ENCODE measurements at regions not wholly inside any gene's neighbourhood (a gene's known extent, or its start where the extent isn't known, plus 50 kb on each side); places are given as distances from the start of the nearest gene placed in this dataset.

DNA sequence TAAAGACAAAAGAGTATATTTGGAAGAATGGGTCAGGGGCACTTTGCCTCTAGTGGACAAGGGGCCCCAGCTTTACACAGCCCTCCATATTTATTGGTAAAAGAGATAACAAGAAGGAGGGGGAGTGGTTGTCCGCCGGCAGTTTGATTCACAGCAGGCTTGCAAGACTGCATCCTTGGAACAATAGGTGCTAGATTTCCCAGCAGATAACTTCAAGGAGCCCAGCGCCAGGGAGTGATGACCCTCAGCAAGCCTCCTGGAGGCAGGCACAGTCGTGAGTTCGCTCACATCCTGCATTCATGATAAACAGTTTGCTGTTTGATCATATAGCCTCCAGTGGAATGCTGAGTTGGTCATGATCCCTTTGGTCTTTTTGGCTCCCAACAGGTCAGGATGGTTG is 67.8 kb upstream of the INCENP start:
- Histone ChIP-seq H3K79me2 (ENCODE audit: insufficient read depth) (no peaks in the 10 kb centered on the region), H3F3A (replicated peaks; ENCODE audit: insufficient read depth) (no peaks in the 10 kb centered on the region), H4K20me1 (ENCODE audit: insufficient read depth) (no peaks in the 10 kb centered on the region), H3K27me3 (ENCODE audit: insufficient read depth) (no peaks in the 10 kb centered on the region), H3K9me2 (no peaks in the 10 kb centered on the region), H3K4me2 (no peak overlapping the region), H3K27ac (ENCODE audit: low read depth in 2 of 2, low read length in 1 of 2) (no peak overlapping the region), H3K9ac (no peak overlapping the region), H3K9me3 (no peaks in the 10 kb centered on the region), H2AFZ (ENCODE audit: low read depth) (no peak overlapping the region), H3K36me3 (replicated peaks in 1 of 2; ENCODE audit: control insufficient read depth in 1 of 2, insufficient read depth in 2 of 2, low read length in 1 of 2) (no peaks in the 10 kb centered on the region), H3K4me1 (ENCODE audit: control insufficient read depth in 1 of 2, insufficient read depth in 2 of 2, low read depth in 1 of 2, low read length in 1 of 2) (no peaks in the 10 kb centered on the region), H3K4me3 (ENCODE audit: low read depth in 2 of 2, low read length in 1 of 2) (no peak overlapping the region)
- DNase-seq: no peak
- CTCF ChIA-PET: no interaction called here
- TF ChIP-seq FOXM1 (IDR thresholded peaks at IDR 0.05; ENCODE audit: low read depth) (no peak), ELF1 (IDR thresholded peaks at IDR 0.05) (no peak), MEF2A (IDR thresholded peaks at IDR 0.05; ENCODE audit: borderline replicate concordance, low read depth) (no peak), RXRA (IDR thresholded peaks at IDR 0.05; ENCODE audit: borderline replicate concordance, low read depth) (no peak), TAF1 (IDR thresholded peaks at IDR 0.05; ENCODE audit: borderline replicate concordance, low read depth, low read length) (no peak), MXI1 (IDR thresholded peaks at IDR 0.05; ENCODE audit: low read depth, low read length) (no peak), EP300 (IDR thresholded peaks at IDR 0.05; ENCODE audit: borderline replicate concordance in 1 of 2, low read depth in 1 of 2, low read length in 1 of 2) (no peak), POLR2AphosphoS5 (IDR thresholded peaks at IDR 0.05; ENCODE audit: low read depth, low read length) (no peak), IRF3 (IDR thresholded peaks at IDR 0.05; ENCODE audit: low read depth, low read length) (no peak), YY1 (IDR thresholded peaks at IDR 0.05; ENCODE audit: low read depth) (no peak), TEAD4 (IDR thresholded peaks at IDR 0.05; ENCODE audit: borderline replicate concordance, insufficient read depth) (no peak), NRF1 (IDR thresholded peaks at IDR 0.05; ENCODE audit: low read depth, low read length) (no peak), GATA2 (CRISPR knock-in tag; IDR thresholded peaks at IDR 0.05) (no peak), EZH2phosphoT487 (IDR thresholded peaks at IDR 0.05; ENCODE audit: borderline replicate concordance, low read depth) (no peak)
- TF ChIP-seq, protein P1, sequence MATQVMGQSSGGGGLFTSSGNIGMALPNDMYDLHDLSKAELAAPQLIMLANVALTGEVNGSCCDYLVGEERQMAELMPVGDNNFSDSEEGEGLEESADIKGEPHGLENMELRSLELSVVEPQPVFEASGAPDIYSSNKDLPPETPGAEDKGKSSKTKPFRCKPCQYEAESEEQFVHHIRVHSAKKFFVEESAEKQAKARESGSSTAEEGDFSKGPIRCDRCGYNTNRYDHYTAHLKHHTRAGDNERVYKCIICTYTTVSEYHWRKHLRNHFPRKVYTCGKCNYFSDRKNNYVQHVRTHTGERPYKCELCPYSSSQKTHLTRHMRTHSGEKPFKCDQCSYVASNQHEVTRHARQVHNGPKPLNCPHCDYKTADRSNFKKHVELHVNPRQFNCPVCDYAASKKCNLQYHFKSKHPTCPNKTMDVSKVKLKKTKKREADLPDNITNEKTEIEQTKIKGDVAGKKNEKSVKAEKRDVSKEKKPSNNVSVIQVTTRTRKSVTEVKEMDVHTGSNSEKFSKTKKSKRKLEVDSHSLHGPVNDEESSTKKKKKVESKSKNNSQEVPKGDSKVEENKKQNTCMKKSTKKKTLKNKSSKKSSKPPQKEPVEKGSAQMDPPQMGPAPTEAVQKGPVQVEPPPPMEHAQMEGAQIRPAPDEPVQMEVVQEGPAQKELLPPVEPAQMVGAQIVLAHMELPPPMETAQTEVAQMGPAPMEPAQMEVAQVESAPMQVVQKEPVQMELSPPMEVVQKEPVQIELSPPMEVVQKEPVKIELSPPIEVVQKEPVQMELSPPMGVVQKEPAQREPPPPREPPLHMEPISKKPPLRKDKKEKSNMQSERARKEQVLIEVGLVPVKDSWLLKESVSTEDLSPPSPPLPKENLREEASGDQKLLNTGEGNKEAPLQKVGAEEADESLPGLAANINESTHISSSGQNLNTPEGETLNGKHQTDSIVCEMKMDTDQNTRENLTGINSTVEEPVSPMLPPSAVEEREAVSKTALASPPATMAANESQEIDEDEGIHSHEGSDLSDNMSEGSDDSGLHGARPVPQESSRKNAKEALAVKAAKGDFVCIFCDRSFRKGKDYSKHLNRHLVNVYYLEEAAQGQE (IDR thresholded peaks at IDR 0.05; ENCODE audit: low read depth, low read length): no peak
- 36% methylated on average over 2 of the region's 5 CpGs for WGBS (ENCODE audit: low lambda C conversion rate)
- POLR2A ChIA-PET: no interaction called here

All from SK-N-SH (cell line).